Astrocyte of the spinal cord (primary cell): ENCODE measurements at regions not wholly inside any gene's neighbourhood (a gene's known extent, or its start where the extent isn't known, plus 50 kb on each side); places are given as distances from the start of the nearest gene placed in this dataset.

ENCODE experiments used
- DNase-seq: peaks from one replicate; pipeline ENCODE4 v3.0.0; 2011; ENCODE audit warnings: low read depth, low spot score
- H3K4me3 ChIP-seq: 2 replicates; pipeline ENCODE4 v1.5.1; 2011; ENCODE audit warnings: low read depth, mild to moderate bottlenecking, low read length, moderate library complexity
- in situ Hi-C: cut with HindIII; loops from 2 replicates; pipeline ENCODE4 v1.10.0; 2017; ENCODE audit warnings: low sequenced_read_pairs
- TF ChIP-seq, protein P1 (sequence below): IDR thresholded peaks from 2 replicates; pipeline ENCODE4 v1.5.1; 2012; ENCODE audit warnings: low read depth, mild to moderate bottlenecking, low read length, inconsistent platforms

GRCh38 chr4:81771721-81772120 lies 300.0 kb upstream of the RASGEF1B start:
- in situ Hi-C loops = no loop called here
- TF ChIP-seq, protein P1, sequence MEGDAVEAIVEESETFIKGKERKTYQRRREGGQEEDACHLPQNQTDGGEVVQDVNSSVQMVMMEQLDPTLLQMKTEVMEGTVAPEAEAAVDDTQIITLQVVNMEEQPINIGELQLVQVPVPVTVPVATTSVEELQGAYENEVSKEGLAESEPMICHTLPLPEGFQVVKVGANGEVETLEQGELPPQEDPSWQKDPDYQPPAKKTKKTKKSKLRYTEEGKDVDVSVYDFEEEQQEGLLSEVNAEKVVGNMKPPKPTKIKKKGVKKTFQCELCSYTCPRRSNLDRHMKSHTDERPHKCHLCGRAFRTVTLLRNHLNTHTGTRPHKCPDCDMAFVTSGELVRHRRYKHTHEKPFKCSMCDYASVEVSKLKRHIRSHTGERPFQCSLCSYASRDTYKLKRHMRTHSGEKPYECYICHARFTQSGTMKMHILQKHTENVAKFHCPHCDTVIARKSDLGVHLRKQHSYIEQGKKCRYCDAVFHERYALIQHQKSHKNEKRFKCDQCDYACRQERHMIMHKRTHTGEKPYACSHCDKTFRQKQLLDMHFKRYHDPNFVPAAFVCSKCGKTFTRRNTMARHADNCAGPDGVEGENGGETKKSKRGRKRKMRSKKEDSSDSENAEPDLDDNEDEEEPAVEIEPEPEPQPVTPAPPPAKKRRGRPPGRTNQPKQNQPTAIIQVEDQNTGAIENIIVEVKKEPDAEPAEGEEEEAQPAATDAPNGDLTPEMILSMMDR = no peak
- DNase-seq = no peak
- H3K4me3 ChIP-seq = no peak overlapping the region

- DNase-seq = no peak
- in situ Hi-C loops = no loop called here
- no peak overlapping the region for H3K4me3 ChIP-seq
- TF ChIP-seq, protein P1 = no peak
Measured at GRCh38 chr4:81769244-81769643, 297.5 kb upstream of the RASGEF1B start.

DNA sequence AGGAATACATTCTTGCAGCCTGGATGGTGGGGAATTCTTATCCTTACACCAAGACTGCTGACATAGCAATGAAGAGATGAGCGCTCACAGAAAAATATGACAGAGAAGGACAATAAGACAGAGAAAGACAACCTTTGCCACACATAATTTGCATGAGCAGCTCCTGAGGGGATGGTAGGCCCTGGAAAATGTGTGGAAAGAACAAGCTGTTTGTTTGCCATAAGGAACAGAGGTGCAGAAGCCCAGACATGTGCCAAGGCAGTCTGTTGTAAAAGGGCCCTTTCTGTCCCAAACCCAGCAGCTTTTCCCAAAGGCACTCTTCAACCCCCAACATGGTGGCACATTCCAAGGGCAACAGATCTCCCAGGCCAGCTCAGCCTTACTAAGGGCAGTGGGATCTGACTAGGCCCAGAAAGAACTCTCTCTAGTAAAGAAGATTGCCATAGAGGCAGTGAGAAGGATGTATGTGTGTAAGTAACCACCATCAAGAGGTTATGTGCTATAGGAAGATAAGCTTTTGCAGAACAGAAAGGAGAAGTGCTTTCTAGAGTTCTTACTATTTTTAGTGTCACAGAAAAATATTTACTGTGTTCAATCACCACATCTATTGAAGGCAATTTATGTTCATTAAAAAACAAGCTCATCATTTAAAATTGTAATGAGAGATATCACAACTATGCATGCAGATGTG lies 287.0 kb upstream of the RASGEF1B start:
- in situ Hi-C loops = no loop called here
- TF ChIP-seq, protein P1 = no peak
- H3K4me3 ChIP-seq = no peak overlapping the region
- no peak for DNase-seq

DNA sequence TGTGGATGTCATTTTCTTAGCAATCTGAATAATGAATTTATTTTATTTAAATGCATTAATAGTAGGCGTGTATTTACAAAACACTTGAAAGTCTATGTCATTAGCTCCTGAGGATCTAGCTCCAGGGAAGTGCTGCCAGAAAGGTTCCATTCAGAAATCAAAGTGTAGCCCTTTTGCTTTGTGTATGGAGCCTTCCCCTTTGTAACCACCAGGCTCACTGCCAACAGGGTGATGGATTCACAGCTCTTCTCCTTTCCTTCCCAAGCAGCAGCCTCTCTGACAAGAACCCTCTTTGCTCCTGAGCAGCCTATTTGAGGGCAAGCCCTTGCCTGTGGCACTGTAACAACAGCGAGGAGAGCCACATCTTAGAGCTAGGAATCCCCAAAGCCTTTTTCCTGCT lies 286.0 kb upstream of the RASGEF1B start:
- in situ Hi-C loops = no loop called here
- TF ChIP-seq, protein P1 = no peak
- no peak for DNase-seq
- H3K4me3 ChIP-seq = no peak overlapping the region

- H3K4me3 ChIP-seq = no peak overlapping the region
- TF ChIP-seq, protein P1 = no peak
- DNase-seq = no peak
- in situ Hi-C loops = no loop called here
Measured at GRCh38 chr4:81756973-81757372, 285.3 kb upstream of the RASGEF1B start.

DNA sequence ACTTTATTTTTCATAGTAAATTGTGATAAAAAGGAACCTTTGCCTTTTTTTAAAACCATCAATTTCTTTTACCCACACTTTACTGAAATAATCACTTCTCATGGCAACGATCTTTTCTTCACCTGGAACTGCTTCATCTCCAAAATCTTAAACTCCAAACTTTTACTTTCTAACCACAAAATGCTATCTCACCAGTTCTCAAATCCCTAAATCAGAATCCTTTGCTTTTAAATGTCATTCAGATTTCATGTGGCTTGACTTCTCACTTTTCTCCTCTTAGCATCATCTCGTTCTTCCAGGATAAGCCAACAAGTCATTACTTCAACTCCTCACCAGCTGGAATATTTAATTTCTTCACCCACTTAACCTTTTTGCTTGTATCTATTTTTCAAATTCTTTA lies 284.3 kb upstream of the RASGEF1B start:
- DNase-seq = no peak
- in situ Hi-C loops = no loop called here
- no peak overlapping the region for H3K4me3 ChIP-seq
- TF ChIP-seq, protein P1 = no peak
